ENCODE measurements at regions not wholly inside any gene's neighbourhood (a gene's known extent, or its start where the extent isn't known, plus 50 kb on each side); places are given as distances from the start of the nearest gene placed in this dataset.

DNA sequence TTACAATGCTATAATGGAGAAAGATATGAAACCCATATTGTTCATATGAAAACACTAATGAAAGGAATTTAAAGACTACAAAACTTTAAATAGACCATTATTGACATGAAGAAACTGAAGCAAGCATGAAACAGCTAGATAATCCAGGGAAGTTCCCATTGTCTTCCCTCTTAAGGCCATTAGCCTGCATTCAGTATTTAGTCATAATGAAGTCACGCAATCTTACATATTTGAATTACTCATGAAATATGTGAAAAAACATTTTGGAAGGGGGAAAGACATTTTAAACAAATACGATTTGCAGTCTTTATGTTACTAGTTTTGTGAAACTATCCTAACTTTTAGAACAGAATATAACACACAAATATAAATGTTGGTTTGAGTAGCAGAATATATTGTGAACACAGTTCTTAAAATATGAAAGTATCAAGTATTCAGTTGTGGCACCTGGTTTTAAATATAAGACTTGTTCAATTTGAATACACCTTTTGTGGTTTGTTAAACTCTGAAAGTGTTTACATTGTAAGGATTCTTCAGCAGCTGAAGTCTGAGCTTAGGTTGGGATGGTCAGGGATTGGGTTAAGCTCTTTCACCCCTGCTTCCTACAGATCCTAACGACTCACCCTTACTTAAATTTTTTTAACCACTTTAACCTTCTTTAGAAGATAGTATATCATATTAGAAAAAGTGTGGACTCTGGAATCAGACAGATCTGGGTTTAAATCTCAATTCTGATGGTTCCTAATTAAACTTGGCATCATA is 500.3 kb upstream of the TENM4 start:
- Histone ChIP-seq H2BK20ac (ENCODE audit: low read length) (no peak overlapping the region), H2BK12ac (ENCODE audit: low read depth, low read length) (no peak overlapping the region), H3K27ac (ENCODE audit: low read depth, low read length) (no peak overlapping the region), H2BK15ac (ENCODE audit: low read length) (no peak overlapping the region), H3K23ac (ENCODE audit: insufficient read length) (no peak overlapping the region), H3K14ac (ENCODE audit: insufficient read length) (no peak overlapping the region), H2BK120ac (replicated peaks; ENCODE audit: low read depth, low read length) (no peak overlapping the region), H3K79me1 (ENCODE audit: low read depth, low read length) (no peaks in the 10 kb centered on the region), H2AFZ (ENCODE audit: low read length) (no peak overlapping the region), H3K9ac (replicated peaks in 1 of 4; ENCODE audit: extremely low read depth in 1 of 4, low read depth in 3 of 4, low read length in 3 of 4) (no peak overlapping the region), H3K56ac (replicated peaks; ENCODE audit: insufficient read length, low read depth, low read length) (no peak overlapping the region), H3K4me2 (ENCODE audit: insufficient read depth in 1 of 2, low read depth in 2 of 2, low read length in 2 of 2) (no peak overlapping the region), H2AK5ac (ENCODE audit: low read depth, low read length) (no peak overlapping the region), H3K4me1 (replicated peaks in 1 of 4; ENCODE audit: control insufficient read depth in 3 of 4, insufficient read depth in 4 of 4, low read length in 3 of 4) (peaks cover 0 to 5% (median 1%) of the 10 kb centered on the region in 4 experiments; a peak in 2 of 7 replicates), H3K18ac (ENCODE audit: extremely low read depth, low read length) (no peak overlapping the region), H4K91ac (replicated peaks; ENCODE audit: insufficient read length, low read length) (no peak overlapping the region), H4K8ac (ENCODE audit: extremely low read depth, insufficient read depth, low read length) (no peak overlapping the region), H3K9me3 (ENCODE audit: insufficient read depth in 2 of 2, low read depth in 1 of 2, low read length in 1 of 2) (no peaks in the 10 kb centered on the region), H3K4me3 (ENCODE audit: extremely low read depth in 1 of 4, insufficient read depth in 2 of 4, low read depth in 3 of 4, low read length in 4 of 4) (no peak overlapping the region), H3K27me3 (replicated peaks in 1 of 4; ENCODE audit: control insufficient read depth in 3 of 4, extremely low read depth in 1 of 4, insufficient read depth in 3 of 4, low read length in 3 of 4) (no peaks in the 10 kb centered on the region), H4K5ac (ENCODE audit: insufficient read length, low read depth, low read length) (no peak overlapping the region), H3K23me2 (ENCODE audit: low read depth, low read length) (no peaks in the 10 kb centered on the region), H2BK5ac (ENCODE audit: low read depth, low read length) (no peak overlapping the region), H3K79me2 (ENCODE audit: control insufficient read depth in 1 of 2, insufficient read depth in 2 of 2, low read length in 2 of 2) (no peaks in the 10 kb centered on the region), H3K4ac (replicated peaks; ENCODE audit: insufficient read length, low read depth, low read length) (no peak overlapping the region), H4K20me1 (replicated peaks in 1 of 2; ENCODE audit: control insufficient read depth in 1 of 2, insufficient read depth in 2 of 2, low read length in 2 of 2) (no peaks in the 10 kb centered on the region), H3K36me3 (ENCODE audit: control insufficient read depth in 2 of 4, insufficient read depth in 4 of 4, low read length in 3 of 4) (no peaks in the 10 kb centered on the region)
- POLR2A ChIA-PET (ENCODE audit: partially characterized antibody): no interaction called here
- DNase-seq (ENCODE audit: low read depth in 1 of 2, low spot score in 2 of 2): no peak
- 86% methylated on average over 3 of the region's 3 CpGs; no CpG with 5 or more reads in 1 of the 2 experiments for WGBS, 2 experiments (ENCODE audit: extremely low coverage in 1 of 2, insufficient coverage in 1 of 2, insufficient read length in 1 of 2, insufficient replicate concordance in 2 of 2, low coverage in 1 of 2, low lambda C conversion rate in 2 of 2, missing lambda C conversion rate in 1 of 2)
- no peak for FAIRE-seq
- CTCF ChIA-PET (ENCODE audit: partially characterized antibody): interaction anchor here (0.6 to 1.3 kb wide), 2 partner anchors 16 to 33 kb away, joined by 3 read pairs; no protein-coding TSS in a partner anchor
- no peak for TF ChIP-seq RFX5 (IDR thresholded peaks at IDR 0.05; ENCODE audit: borderline replicate concordance, low read depth, low read length)
- no peak for TF ChIP-seq JUND (IDR thresholded peaks at IDR 0.05; ENCODE audit: low read length)

Data from H1 (cell line).